GM23338 (cell line): ENCODE measurements at regions not wholly inside any gene's neighbourhood (a gene's known extent, or its start where the extent isn't known, plus 50 kb on each side); places are given as distances from the start of the nearest gene placed in this dataset.

Experiments
- ATAC-seq: fragments of 200-7000 bp; cut with Tn5 transposase; 3 replicates; pipeline ENCODE4 v1.9.1; 2020
- DNase-seq: peaks from one replicate; pipeline ENCODE4 v3.0.0-alpha.2; 2015; ENCODE audit warnings: low spot score
- H2AFZ ChIP-seq: fragments of 200-600 bp; sonication (generic); 2 replicates; pipeline ENCODE4 v1.8.0; 2016; ENCODE audit warnings: antibody characterized with exemption, mild to moderate bottlenecking, moderate library complexity
- H3F3A ChIP-seq: fragments of 200-600 bp; sonication (generic); replicated peaks from 2 replicates; pipeline ENCODE4 v1.8.0; 2017; ENCODE audit warnings: antibody characterized with exemption, mixed run types, low read depth
- H3K27ac ChIP-seq: fragments of 200-600 bp; sonication (generic); 2 replicates; pipeline ENCODE4 v1.6.1; 2016; ENCODE audit warnings: low read depth
- H3K27me3 ChIP-seq: fragments of 200-600 bp; sonication (generic); 2 replicates; pipeline ENCODE4 v1.8.0; 2016; ENCODE audit warnings: mild to moderate bottlenecking, mixed run types, moderate library complexity; ENCODE audit not compliant: insufficient read depth
- H3K36me3 ChIP-seq: fragments of 200-600 bp; sonication (generic); 2 replicates; pipeline ENCODE4 v1.8.0; 2016; ENCODE audit warnings: mild to moderate bottlenecking; ENCODE audit not compliant: insufficient read depth
- H3K4me1 ChIP-seq: fragments of 200-600 bp; sonication (generic); 2 replicates; pipeline ENCODE4 v1.8.0; 2016; ENCODE audit warnings: mild to moderate bottlenecking, moderate library complexity; ENCODE audit not compliant: insufficient read depth
- H3K4me2 ChIP-seq: fragments of 200-600 bp; sonication (generic); 2 replicates; pipeline ENCODE4 v1.7.1; 2017; ENCODE audit warnings: mixed run types
- H3K4me3 ChIP-seq: fragments of 200-600 bp; sonication (generic); 2 replicates; pipeline ENCODE4 v1.6.1; 2016; ENCODE audit warnings: mixed run types
- H3K79me2 ChIP-seq: fragments of 200-600 bp; sonication (generic); replicated peaks from 2 replicates; pipeline ENCODE4 v1.8.0; 2017; ENCODE audit warnings: mild to moderate bottlenecking; ENCODE audit not compliant: insufficient read depth
- H3K9me2 ChIP-seq: fragments of 200-600 bp; sonication (generic); 2 replicates; pipeline ENCODE4 v1.8.0; 2017; ENCODE audit not compliant: insufficient read depth
- H4K20me1 ChIP-seq: fragments of 200-600 bp; sonication (generic); replicated peaks from 2 replicates; pipeline ENCODE4 v1.8.0; 2017; ENCODE audit warnings: mild to moderate bottlenecking; ENCODE audit not compliant: insufficient read depth
- H3K27ac Mint-ChIP-seq: 2 replicates; pipeline ENCODE4 v1.8.0; 2020; ENCODE audit warnings: inconsistent platforms, mild to moderate bottlenecking, moderate library complexity, mixed read lengths
- H3K27me3 Mint-ChIP-seq: 3 replicates; pipeline ENCODE4 v1.8.0; 2022; ENCODE audit warnings: low read depth, mild to moderate bottlenecking, moderate library complexity, mixed read lengths, inconsistent platforms; ENCODE audit not compliant: insufficient read depth, poor library complexity
- H3K36me3 Mint-ChIP-seq: 3 replicates; pipeline ENCODE4 v1.8.0; 2021; ENCODE audit warnings: low read depth, mild to moderate bottlenecking, inconsistent platforms, moderate library complexity, mixed read lengths
- H3K4me1 Mint-ChIP-seq: 3 replicates; pipeline ENCODE4 v1.8.0; 2020; ENCODE audit warnings: mild to moderate bottlenecking, inconsistent platforms, mixed read lengths
- H3K4me3 Mint-ChIP-seq: 3 replicates; pipeline ENCODE4 v1.8.0; 2021; ENCODE audit warnings: moderate library complexity, mild to moderate bottlenecking, inconsistent platforms, mixed read lengths
- H3K9me3 Mint-ChIP-seq: 3 replicates; pipeline ENCODE4 v1.8.0; 2020; ENCODE audit warnings: moderate library complexity, mild to moderate bottlenecking, inconsistent platforms, mixed read lengths
- CREB1 ChIP-seq: fragments of 250-450 bp; sonication (Bioruptor Pico); IDR thresholded peaks from 2 replicates; pipeline ENCODE4 v1.5.0; 2020; ENCODE audit warnings: low read depth, mild to moderate bottlenecking, moderate library complexity
- EZH2phosphoT487 ChIP-seq: fragments of 200-600 bp; sonication (generic); IDR thresholded peaks from one replicate; pipeline ENCODE4 v1.8.1; 2018; ENCODE audit warnings: antibody characterized with exemption; ENCODE audit not compliant: unreplicated experiment
- JUNB ChIP-seq: IDR thresholded peaks from one replicate; pipeline ENCODE4 v1.6.1; 2016; ENCODE audit warnings: antibody characterized with exemption; ENCODE audit not compliant: unreplicated experiment
- NANOG ChIP-seq: IDR thresholded peaks from 2 replicates; pipeline ENCODE4 v1.6.1; 2016; ENCODE audit warnings: antibody characterized with exemption, borderline replicate concordance
- POLR2AphosphoS5 ChIP-seq: IDR thresholded peaks from 2 replicates; pipeline ENCODE4 v1.6.1; 2016; ENCODE audit warnings: antibody characterized with exemption, low read depth
- ZNF114 ChIP-seq: fragments of 250-450 bp; sonication (Bioruptor Pico); IDR thresholded peaks from 2 replicates; pipeline ENCODE4 v1.5.0; 2020; ENCODE audit warnings: mild to moderate bottlenecking, moderate library complexity
- ZNF331 ChIP-seq: fragments of 250-450 bp; sonication (Bioruptor Pico); IDR thresholded peaks from 2 replicates; pipeline ENCODE4 v1.5.0; 2020; ENCODE audit warnings: low read depth, mild to moderate bottlenecking, moderate library complexity
- TF ChIP-seq, protein P1 (sequence below), 2 experiments: fragments of 200-600 bp in 1 of 2; sonication (generic) in 1 of 2; conservative IDR thresholded peaks; 2 replicates each; pipeline versions ENCODE4 v1.5.1 to v1.6.1; 2016 to 2017; ENCODE audit warnings: antibody characterized with exemption in 2 of 2, low read depth in 2 of 2, mild to moderate bottlenecking in 2 of 2, moderate library complexity in 1 of 2
- TF ChIP-seq, protein P2 (sequence below): IDR thresholded peaks from 2 replicates; pipeline ENCODE4 v1.6.1; 2016; ENCODE audit warnings: antibody characterized with exemption
- TF ChIP-seq, protein P3 (sequence below): IDR thresholded peaks from one replicate; pipeline ENCODE4 v1.6.1; 2018; ENCODE audit warnings: antibody characterized with exemption; ENCODE audit not compliant: unreplicated experiment
- TF ChIP-seq, protein P4 (sequence below): fragments of 250-450 bp; sonication (Bioruptor Pico); IDR thresholded peaks from 2 replicates; pipeline ENCODE4 v1.5.0; 2020; ENCODE audit warnings: mild to moderate bottlenecking, moderate library complexity

DNA sequence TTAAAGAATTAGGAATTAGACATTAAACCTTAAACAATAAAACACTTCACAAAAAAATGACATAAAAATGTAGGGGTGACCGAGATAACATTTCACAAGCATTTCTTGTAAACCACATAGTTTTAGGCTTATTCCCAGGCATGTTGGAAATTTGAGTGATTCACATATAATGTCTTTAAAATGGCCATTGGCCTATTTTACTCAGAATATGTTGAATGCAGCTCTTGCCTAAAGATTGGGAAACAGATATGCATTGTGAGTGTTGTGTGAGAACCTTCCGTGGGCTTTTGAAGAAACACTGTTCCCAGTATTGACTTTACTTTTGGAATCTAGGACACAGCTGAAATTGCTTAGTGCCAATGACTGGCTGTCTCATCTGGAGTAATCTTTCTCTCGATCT, 79.6 kb downstream of the ARL5B start:
- Histone ChIP-seq H3K27me3 (peaks cover 5% of the 10 kb centered on the region; the same call in 1 of the 2 replicates), H3F3A (no peaks in the 10 kb centered on the region), H3K79me2 (no peaks in the 10 kb centered on the region), H3K4me3 (no peak overlapping the region), H2AFZ (no peak overlapping the region; the same call in 1 of the 2 replicates), H4K20me1 (no peaks in the 10 kb centered on the region), H3K36me3 (no peaks in the 10 kb centered on the region), H3K4me1 (no peaks in the 10 kb centered on the region), H3K9me2 (peaks cover 10% of the 10 kb centered on the region), H3K27ac (no peak overlapping the region), H3K4me2 (no peak overlapping the region)
- no peak for ATAC-seq
- no peak for DNase-seq
- Mint-ChIP-seq H3K27ac (no peak overlapping the region), H3K4me1 (no peaks in the 10 kb centered on the region), H3K27me3 (no peaks in the 10 kb centered on the region), H3K9me3 (peaks cover 13% of the 10 kb centered on the region; the same call in 2 of the 3 replicates), H3K36me3 (peaks cover 5% of the 10 kb centered on the region; the same call in 2 of the 3 replicates), H3K4me3 (no peak overlapping the region)
- no peak for TF ChIP-seq NANOG
- no peak for TF ChIP-seq JUNB
- TF ChIP-seq, protein P1, sequence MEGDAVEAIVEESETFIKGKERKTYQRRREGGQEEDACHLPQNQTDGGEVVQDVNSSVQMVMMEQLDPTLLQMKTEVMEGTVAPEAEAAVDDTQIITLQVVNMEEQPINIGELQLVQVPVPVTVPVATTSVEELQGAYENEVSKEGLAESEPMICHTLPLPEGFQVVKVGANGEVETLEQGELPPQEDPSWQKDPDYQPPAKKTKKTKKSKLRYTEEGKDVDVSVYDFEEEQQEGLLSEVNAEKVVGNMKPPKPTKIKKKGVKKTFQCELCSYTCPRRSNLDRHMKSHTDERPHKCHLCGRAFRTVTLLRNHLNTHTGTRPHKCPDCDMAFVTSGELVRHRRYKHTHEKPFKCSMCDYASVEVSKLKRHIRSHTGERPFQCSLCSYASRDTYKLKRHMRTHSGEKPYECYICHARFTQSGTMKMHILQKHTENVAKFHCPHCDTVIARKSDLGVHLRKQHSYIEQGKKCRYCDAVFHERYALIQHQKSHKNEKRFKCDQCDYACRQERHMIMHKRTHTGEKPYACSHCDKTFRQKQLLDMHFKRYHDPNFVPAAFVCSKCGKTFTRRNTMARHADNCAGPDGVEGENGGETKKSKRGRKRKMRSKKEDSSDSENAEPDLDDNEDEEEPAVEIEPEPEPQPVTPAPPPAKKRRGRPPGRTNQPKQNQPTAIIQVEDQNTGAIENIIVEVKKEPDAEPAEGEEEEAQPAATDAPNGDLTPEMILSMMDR (conservative IDR thresholded peaks at IDR 0.05; ENCODE audit: low read depth in 2 of 2): no peak
- TF ChIP-seq EZH2phosphoT487: no peak
- TF ChIP-seq, protein P2, sequence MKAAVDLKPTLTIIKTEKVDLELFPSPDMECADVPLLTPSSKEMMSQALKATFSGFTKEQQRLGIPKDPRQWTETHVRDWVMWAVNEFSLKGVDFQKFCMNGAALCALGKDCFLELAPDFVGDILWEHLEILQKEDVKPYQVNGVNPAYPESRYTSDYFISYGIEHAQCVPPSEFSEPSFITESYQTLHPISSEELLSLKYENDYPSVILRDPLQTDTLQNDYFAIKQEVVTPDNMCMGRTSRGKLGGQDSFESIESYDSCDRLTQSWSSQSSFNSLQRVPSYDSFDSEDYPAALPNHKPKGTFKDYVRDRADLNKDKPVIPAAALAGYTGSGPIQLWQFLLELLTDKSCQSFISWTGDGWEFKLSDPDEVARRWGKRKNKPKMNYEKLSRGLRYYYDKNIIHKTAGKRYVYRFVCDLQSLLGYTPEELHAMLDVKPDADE: no peak
- TF ChIP-seq, protein P3, sequence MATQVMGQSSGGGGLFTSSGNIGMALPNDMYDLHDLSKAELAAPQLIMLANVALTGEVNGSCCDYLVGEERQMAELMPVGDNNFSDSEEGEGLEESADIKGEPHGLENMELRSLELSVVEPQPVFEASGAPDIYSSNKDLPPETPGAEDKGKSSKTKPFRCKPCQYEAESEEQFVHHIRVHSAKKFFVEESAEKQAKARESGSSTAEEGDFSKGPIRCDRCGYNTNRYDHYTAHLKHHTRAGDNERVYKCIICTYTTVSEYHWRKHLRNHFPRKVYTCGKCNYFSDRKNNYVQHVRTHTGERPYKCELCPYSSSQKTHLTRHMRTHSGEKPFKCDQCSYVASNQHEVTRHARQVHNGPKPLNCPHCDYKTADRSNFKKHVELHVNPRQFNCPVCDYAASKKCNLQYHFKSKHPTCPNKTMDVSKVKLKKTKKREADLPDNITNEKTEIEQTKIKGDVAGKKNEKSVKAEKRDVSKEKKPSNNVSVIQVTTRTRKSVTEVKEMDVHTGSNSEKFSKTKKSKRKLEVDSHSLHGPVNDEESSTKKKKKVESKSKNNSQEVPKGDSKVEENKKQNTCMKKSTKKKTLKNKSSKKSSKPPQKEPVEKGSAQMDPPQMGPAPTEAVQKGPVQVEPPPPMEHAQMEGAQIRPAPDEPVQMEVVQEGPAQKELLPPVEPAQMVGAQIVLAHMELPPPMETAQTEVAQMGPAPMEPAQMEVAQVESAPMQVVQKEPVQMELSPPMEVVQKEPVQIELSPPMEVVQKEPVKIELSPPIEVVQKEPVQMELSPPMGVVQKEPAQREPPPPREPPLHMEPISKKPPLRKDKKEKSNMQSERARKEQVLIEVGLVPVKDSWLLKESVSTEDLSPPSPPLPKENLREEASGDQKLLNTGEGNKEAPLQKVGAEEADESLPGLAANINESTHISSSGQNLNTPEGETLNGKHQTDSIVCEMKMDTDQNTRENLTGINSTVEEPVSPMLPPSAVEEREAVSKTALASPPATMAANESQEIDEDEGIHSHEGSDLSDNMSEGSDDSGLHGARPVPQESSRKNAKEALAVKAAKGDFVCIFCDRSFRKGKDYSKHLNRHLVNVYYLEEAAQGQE: no peak
- no peak for TF ChIP-seq POLR2AphosphoS5
- TF ChIP-seq CREB1: no peak
- TF ChIP-seq, protein P4, sequence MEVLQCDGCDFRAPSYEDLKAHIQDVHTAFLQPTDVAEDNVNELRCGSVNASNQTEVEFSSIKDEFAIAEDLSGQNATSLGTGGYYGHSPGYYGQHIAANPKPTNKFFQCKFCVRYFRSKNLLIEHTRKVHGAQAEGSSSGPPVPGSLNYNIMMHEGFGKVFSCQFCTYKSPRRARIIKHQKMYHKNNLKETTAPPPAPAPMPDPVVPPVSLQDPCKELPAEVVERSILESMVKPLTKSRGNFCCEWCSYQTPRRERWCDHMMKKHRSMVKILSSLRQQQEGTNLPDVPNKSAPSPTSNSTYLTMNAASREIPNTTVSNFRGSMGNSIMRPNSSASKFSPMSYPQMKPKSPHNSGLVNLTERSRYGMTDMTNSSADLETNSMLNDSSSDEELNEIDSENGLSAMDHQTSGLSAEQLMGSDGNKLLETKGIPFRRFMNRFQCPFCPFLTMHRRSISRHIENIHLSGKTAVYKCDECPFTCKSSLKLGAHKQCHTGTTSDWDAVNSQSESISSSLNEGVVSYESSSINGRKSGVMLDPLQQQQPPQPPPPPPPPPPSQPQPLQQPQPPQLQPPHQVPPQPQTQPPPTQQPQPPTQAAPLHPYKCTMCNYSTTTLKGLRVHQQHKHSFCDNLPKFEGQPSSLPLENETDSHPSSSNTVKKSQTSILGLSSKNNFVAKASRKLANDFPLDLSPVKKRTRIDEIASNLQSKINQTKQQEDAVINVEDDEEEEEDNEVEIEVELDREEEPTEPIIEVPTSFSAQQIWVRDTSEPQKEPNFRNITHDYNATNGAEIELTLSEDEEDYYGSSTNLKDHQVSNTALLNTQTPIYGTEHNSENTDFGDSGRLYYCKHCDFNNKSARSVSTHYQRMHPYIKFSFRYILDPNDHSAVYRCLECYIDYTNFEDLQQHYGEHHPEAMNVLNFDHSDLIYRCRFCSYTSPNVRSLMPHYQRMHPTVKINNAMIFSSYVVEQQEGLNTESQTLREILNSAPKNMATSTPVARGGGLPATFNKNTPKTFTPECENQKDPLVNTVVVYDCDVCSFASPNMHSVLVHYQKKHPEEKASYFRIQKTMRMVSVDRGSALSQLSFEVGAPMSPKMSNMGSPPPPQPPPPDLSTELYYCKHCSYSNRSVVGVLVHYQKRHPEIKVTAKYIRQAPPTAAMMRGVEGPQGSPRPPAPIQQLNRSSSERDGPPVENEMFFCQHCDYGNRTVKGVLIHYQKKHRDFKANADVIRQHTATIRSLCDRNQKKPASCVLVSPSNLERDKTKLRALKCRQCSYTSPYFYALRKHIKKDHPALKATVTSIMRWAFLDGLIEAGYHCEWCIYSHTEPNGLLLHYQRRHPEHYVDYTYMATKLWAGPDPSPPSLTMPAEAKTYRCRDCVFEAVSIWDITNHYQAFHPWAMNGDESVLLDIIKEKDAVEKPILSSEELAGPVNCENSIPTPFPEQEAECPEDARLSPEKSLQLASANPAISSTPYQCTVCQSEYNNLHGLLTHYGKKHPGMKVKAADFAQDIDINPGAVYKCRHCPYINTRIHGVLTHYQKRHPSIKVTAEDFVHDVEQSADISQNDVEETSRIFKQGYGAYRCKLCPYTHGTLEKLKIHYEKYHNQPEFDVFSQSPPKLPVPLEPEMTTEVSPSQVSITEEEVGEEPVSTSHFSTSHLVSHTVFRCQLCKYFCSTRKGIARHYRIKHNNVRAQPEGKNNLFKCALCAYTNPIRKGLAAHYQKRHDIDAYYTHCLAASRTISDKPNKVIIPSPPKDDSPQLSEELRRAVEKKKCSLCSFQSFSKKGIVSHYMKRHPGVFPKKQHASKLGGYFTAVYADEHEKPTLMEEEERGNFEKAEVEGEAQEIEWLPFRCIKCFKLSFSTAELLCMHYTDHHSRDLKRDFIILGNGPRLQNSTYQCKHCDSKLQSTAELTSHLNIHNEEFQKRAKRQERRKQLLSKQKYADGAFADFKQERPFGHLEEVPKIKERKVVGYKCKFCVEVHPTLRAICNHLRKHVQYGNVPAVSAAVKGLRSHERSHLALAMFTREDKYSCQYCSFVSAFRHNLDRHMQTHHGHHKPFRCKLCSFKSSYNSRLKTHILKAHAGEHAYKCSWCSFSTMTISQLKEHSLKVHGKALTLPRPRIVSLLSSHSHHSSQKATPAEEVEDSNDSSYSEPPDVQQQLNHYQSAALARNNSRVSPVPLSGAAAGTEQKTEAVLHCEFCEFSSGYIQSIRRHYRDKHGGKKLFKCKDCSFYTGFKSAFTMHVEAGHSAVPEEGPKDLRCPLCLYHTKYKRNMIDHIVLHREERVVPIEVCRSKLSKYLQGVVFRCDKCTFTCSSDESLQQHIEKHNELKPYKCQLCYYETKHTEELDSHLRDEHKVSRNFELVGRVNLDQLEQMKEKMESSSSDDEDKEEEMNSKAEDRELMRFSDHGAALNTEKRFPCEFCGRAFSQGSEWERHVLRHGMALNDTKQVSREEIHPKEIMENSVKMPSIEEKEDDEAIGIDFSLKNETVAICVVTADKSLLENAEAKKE (CRISPR knock-in tag): no peak
- no peak for TF ChIP-seq ZNF331 (CRISPR knock-in tag)
- TF ChIP-seq ZNF114 (CRISPR knock-in tag): no peak
